Stimulated activated CD4-positive, alpha-beta T cell treated with anti-CD3 and anti-CD28 coated beads, Interleukin-12 subunit alpha, Interleukin-12 subunit beta, amount 100 ng/mL, for 4 hours (primary cell): ENCODE measurements at regions not wholly inside any gene's neighbourhood (a gene's known extent, or its start where the extent isn't known, plus 50 kb on each side); places are given as distances from the start of the nearest gene placed in this dataset.

Source experiments
- DNase-seq: peaks from one replicate; pipeline ENCODE4 v3.0.0-alpha.2; 2020

- no peak for DNase-seq
These were observed 54.5 kb upstream of the PLXNA2 start for GRCh38 chr1:208298593-208299269.

GRCh38 chr1:208300084-208300770 is 56.0 kb upstream of the PLXNA2 start:
- no peak for DNase-seq

DNA sequence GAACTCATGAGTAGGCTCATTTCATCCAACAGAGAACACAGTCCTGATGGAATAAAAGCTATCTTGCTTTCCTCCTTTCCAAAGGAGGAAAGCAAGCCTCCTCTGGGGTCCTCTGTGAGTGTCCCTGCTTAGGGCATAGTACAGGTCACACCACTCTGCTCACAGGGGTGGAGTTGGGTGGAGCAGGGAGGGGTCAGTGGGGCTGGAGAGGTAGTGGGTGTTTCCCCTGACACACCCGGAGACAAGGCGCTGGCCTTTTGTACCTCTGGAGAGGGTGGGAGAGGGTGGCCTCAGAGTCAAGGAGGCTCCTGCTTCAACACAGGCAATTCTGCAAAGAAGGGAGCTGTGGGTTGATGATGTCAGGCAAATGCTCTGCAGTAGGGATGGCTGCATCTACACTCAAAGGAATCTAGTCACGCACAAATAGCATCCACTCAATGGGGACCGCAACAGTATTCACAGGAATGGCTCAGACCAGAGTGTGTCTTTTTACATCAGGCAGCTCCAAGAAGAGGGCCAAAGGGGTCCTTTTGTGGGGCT is 58.6 kb upstream of the PLXNA2 start:
- DNase-seq: no peak

- no peak for DNase-seq
These were observed 59.8 kb upstream of the PLXNA2 start for GRCh38 chr1:208303743-208304712.

- DNase-seq: no peak
These were observed 64.0 kb upstream of the PLXNA2 start for GRCh38 chr1:208308221-208308620.

GRCh38 chr1:208309771-208310170 is 65.6 kb upstream of the PLXNA2 start:
- DNase-seq: no peak

DNA sequence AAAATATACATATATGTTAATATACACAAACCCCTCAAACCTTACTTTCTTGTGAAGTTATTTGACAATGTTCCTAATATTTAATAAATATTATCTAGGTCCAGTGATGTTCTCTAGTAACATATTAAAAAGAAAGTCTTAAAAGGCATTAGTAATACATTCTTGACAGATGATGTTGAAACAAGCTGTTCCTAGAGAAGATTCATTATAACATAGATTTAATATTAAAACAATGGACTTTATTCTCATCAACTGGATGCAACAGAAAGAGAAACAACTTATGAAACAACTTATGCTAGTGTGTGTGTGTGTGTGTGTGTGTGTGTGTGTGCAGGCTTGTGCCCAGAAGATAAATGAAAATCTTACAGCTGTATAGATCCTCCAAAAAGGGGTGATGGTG is 68.5 kb upstream of the PLXNA2 start:
- DNase-seq: no peak

GRCh38 chr1:208314431-208314830 is 70.2 kb upstream of the PLXNA2 start:
- DNase-seq: no peak

GRCh38 chr1:208318150-208318734 is 74.1 kb upstream of the PLXNA2 start:
- DNase-seq: no peak

GRCh38 chr1:208324005-208324404 is 79.8 kb upstream of the PLXNA2 start:
- no peak for DNase-seq

DNA sequence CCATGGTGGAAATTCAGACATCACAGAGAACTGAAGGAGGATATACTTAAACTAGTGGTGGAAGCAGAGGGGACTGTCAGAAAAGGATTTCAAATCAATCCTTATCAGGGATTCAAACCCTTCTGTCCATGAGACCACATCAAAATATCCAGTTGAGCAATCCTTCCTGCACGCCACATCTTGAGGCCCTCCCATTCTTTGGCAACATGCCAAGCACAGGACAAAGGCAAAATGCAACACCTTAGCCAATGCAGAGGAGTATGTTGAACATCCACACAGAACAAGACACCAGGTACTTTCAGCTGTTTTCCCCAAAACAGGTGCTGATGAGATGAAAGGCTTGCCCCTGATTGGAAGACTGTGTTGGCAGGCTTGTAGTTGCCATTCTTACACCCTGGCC is 81.8 kb upstream of the PLXNA2 start:
- DNase-seq: no peak

DNA sequence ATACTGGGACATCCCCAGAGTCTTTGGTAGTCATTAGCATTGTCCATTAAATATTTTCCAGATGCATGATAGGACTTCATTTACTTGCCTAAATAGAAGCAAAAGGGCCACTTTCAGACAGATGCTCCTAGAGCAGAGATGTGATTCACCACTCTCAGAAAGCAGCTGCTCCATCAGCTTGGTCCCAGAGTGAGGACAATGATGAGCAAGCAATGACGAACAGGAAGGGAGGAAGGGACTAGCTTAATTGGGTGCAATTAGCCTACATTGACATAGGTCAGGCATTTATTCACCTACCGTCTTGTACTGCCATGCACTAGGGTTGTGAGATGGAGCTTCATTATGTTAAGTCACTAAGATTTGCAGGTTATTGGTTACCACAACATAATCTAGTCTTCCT is 85.1 kb upstream of the PLXNA2 start:
- no peak for DNase-seq

DNA sequence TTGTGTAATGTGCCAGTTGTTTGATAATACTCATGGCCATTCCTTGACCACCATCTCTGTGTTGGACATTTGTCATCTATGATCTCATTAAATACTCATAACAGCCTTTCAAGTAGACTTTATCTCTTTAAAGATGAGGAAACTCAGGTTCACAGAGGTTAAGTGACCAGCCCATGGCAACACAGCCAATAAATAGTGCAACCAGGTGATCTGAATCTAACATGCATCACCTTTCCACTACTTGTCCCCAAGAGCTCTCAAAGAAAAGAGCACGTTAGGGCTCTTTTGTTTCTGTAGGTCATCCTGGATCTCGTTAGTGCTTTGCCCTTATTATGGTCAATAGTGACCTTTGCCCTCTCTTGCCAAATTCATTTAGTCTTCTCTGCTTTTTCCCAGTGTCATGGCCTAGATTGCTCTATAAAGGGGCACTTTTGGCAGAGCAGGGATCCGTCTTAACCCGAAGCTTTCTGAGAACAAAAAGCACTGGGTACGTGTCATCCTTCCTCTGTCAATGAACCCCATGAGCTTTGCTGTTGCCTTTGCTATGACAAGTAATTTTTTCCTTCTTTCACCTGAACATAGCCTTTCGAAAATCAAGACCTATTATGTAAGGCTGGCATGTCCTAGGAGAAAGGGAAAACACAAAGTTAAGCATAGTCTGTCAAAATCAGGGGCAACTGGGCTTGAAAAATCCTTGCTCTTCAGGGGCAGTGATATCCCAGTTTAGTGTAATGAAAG is 88.0 kb upstream of the PLXNA2 start:
- DNase-seq: no peak

- no peak for DNase-seq
These were observed 88.6 kb upstream of the PLXNA2 start for GRCh38 chr1:208332774-208333126.

DNA sequence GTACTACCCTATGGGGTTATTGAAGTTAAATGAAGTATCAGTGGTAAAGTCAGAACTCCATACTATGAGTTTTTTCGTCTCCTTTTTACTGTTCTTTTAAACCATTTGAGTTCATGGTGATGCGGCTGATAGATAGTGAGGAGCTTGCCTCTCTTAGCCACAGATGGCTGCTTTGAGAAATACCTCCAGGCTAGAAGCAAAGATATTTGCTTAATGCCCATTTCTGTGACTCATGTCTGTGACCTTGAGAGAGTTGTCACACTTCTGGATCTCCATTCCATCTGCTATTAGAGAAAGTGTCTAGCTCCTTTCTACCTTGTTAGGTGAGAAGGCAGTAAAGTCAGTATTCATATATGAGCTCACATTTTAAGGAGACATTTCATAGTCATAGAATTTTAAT is 89.5 kb upstream of the PLXNA2 start:
- no peak for DNase-seq

DNA sequence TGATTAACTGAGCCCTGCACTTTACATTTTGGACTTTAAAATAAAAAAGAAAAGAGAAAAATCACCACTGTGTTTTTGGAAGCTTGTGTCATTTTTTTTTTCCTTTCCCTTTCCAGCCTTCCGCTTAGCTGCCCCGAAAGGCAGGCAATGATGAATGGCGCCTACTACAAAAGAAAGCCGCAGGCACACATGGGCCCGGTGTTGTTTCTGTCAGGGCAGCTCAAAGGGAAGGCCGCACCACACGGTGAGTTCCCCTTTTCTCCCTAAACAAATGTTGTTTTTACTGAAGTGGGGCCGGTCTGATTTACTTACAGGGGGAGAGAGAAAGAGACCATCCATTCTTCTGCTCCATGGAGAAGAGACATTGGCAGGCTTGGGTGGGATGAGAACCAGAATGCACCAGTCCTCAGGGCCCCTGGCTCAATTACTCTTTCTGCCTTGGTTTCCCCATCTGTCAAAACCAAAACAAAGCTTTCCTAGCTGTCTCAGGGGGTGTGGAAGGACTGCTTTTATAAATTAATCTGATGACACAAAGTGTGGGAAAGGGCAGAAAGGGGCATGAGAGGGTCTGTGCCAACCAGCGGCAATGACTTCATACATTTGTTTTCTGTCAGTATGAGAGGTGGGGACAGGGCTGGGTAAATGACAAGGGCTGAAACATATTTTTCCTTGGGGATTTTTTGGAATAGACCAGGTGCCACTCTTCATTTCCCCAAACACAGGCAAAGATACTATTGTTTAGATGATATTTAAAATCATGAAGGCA is 91.4 kb upstream of the PLXNA2 start:
- no peak for DNase-seq

DNA sequence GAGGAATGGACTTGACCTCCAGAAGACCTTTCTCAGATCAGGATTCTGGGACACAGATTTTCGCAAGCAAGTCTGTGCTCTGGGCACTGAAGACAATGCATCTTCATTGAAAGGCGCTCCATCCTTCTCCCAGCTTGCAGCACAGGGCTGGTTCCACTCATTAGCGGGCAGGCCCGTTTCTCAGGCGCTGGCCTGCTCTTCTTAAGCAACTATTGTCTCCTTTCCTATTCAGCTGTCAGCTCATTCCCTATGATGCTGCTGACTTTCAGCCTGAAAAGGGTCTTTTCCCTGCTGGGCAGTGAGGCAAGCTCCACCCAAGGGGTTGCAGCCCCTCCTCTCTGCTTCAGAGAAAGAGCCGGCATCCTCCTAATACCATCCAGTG is 91.9 kb upstream of the PLXNA2 start:
- DNase-seq: no peak

- no peak for DNase-seq
These were observed 95.7 kb upstream of the PLXNA2 start for GRCh38 chr1:208339911-208340310.

DNA sequence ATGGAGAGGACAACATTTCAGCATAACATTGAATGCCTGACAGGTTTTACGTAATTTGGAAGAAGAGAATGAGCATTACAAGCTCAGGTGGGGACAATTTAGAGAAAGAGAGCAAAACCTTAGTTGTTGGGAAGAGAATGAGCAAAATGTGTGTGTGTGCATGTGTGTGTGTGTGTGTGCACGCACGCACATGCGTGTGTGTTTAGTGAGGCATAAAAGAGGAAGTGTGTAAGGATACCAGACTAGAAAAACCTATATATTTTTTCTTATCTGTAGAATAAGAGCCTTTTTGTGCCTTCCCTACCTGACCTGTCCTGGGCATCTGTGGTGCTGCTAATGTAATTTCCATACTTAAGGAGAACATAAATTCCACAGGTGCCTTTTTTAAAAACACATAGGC is 99.0 kb upstream of the PLXNA2 start:
- no peak for DNase-seq

- no peak for DNase-seq
These were observed 100.1 kb upstream of the PLXNA2 start for GRCh38 chr1:208344202-208344857.

DNA sequence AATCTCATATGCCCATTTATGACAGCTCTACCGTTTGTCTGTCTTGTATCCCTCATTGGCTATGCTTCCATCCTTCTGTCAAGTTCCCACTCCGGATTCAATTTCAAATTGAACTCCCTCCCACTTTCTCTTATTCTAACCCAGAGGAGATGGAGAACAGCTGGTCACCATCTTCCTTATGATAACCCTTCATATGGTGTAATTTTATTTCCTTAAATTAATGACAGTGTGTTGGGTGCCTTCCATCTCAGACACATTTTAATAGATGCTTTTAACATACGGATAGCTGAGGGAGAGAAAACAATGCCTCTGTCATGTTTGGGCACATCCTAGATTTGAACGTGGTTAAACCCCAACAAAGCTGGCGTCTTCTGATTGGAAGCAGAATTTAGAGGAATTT is 103.0 kb upstream of the PLXNA2 start:
- no peak for DNase-seq
